H7 (cell line): ENCODE measurements at regions not wholly inside any gene's neighbourhood (a gene's known extent, or its start where the extent isn't known, plus 50 kb on each side); places are given as distances from the start of the nearest gene placed in this dataset.

Experiments
- DNase-seq: peaks from one replicate; pipeline ENCODE4 v3.0.0; 2012
- H3K27me3 ChIP-seq: 2 replicates; pipeline ENCODE4 v1.6.0; 2011; ENCODE audit warnings: mild to moderate bottlenecking, low read length; ENCODE audit not compliant: control insufficient read depth, insufficient read depth
- H3K36me3 ChIP-seq: replicated peaks from 2 replicates; pipeline ENCODE4 v1.5.1; 2011; ENCODE audit warnings: low read length; ENCODE audit not compliant: control insufficient read depth, insufficient read depth
- H3K4me3 ChIP-seq: 2 replicates; pipeline ENCODE4 v1.5.1; 2011; ENCODE audit warnings: low read depth, mild to moderate bottlenecking, control low read depth, low read length, moderate library complexity; ENCODE audit not compliant: insufficient read depth

- no peaks in the 10 kb centered on the region for H3K36me3 ChIP-seq
- no peaks in the 10 kb centered on the region for H3K27me3 ChIP-seq
- no peak overlapping the region for H3K4me3 ChIP-seq
- DNase-seq = peak; percentile 62
Measured at GRCh38 chr18:59783138-59783537, 85.9 kb upstream of the CCBE1 start.

GRCh38 chr18:59779979-59780378 is 82.8 kb upstream of the CCBE1 start:
- H3K4me3 ChIP-seq = no peak overlapping the region
- no peaks in the 10 kb centered on the region for H3K27me3 ChIP-seq
- DNase-seq = no peak
- no peaks in the 10 kb centered on the region for H3K36me3 ChIP-seq

- no peaks in the 10 kb centered on the region for H3K27me3 ChIP-seq
- H3K36me3 ChIP-seq = no peaks in the 10 kb centered on the region
- no peak overlapping the region for H3K4me3 ChIP-seq
- DNase-seq = no peak
Measured at GRCh38 chr18:59778434-59778833, 81.2 kb upstream of the CCBE1 start.

- Histone ChIP-seq H3K36me3 (no peaks in the 10 kb centered on the region), H3K4me3 (no peak overlapping the region), H3K27me3 (no peaks in the 10 kb centered on the region)
- DNase-seq = no peak
Measured at GRCh38 chr18:59777636-59778035, 80.4 kb upstream of the CCBE1 start.

- no peak for DNase-seq
- Histone ChIP-seq H3K4me3 (no peak overlapping the region), H3K27me3 (no peaks in the 10 kb centered on the region), H3K36me3 (no peaks in the 10 kb centered on the region)
Measured at GRCh38 chr18:59769129-59769865, 72.1 kb upstream of the CCBE1 start.

GRCh38 chr18:59768409-59768808 is 71.2 kb upstream of the CCBE1 start:
- no peak overlapping the region for H3K4me3 ChIP-seq

GRCh38 chr18:59767732-59768131 is 70.5 kb upstream of the CCBE1 start:
- Histone ChIP-seq H3K27me3 (no peaks in the 10 kb centered on the region), H3K4me3 (no peak overlapping the region), H3K36me3 (no peaks in the 10 kb centered on the region)
- DNase-seq = no peak

More at GRCh38 chr18:59768409-59768808, 71.2 kb upstream of the CCBE1 start:
- no peak for DNase-seq
- no peaks in the 10 kb centered on the region for H3K27me3 ChIP-seq
- no peaks in the 10 kb centered on the region for H3K36me3 ChIP-seq

- Histone ChIP-seq H3K36me3 (no peaks in the 10 kb centered on the region), H3K4me3 (no peak overlapping the region), H3K27me3 (no peaks in the 10 kb centered on the region; the same call in 1 of the 2 replicates)
- DNase-seq = no peak
Measured at GRCh38 chr18:59765343-59765742, 68.1 kb upstream of the CCBE1 start.

- H3K36me3 ChIP-seq = no peaks in the 10 kb centered on the region
- no peak for DNase-seq
- H3K4me3 ChIP-seq = no peak overlapping the region
- no peaks in the 10 kb centered on the region; the same call in 1 of the 2 replicates for H3K27me3 ChIP-seq
Measured at GRCh38 chr18:59764281-59764680, 67.1 kb upstream of the CCBE1 start.

GRCh38 chr18:59763541-59764136 is 66.4 kb upstream of the CCBE1 start:
- no peaks in the 10 kb centered on the region; the same call in 1 of the 2 replicates for H3K27me3 ChIP-seq
- DNase-seq = no peak
- no peaks in the 10 kb centered on the region for H3K36me3 ChIP-seq
- no peak overlapping the region for H3K4me3 ChIP-seq

- no peak for DNase-seq
- no peaks in the 10 kb centered on the region; the same call in 1 of the 2 replicates for H3K27me3 ChIP-seq
- H3K36me3 ChIP-seq = no peaks in the 10 kb centered on the region
- no peak overlapping the region for H3K4me3 ChIP-seq
Measured at GRCh38 chr18:59760619-59761600, 63.7 kb upstream of the CCBE1 start.

GRCh38 chr18:59760212-59760611 is 63.0 kb upstream of the CCBE1 start:
- Histone ChIP-seq H3K4me3 (no peak overlapping the region), H3K36me3 (no peaks in the 10 kb centered on the region), H3K27me3 (no peaks in the 10 kb centered on the region; the same call in 1 of the 2 replicates)
- no peak for DNase-seq

GRCh38 chr18:59758837-59759236 is 61.6 kb upstream of the CCBE1 start:
- DNase-seq = no peak
- Histone ChIP-seq H3K36me3 (no peaks in the 10 kb centered on the region), H3K27me3 (no peaks in the 10 kb centered on the region; the same call in 1 of the 2 replicates), H3K4me3 (no peak overlapping the region)

GRCh38 chr18:59758106-59758505 is 60.9 kb upstream of the CCBE1 start:
- no peak overlapping the region for H3K4me3 ChIP-seq
- no peaks in the 10 kb centered on the region; the same call in 1 of the 2 replicates for H3K27me3 ChIP-seq
- H3K36me3 ChIP-seq = no peaks in the 10 kb centered on the region
- DNase-seq = no peak
